H1 (cell line): ENCODE measurements at regions not wholly inside any gene's neighbourhood (a gene's known extent, or its start where the extent isn't known, plus 50 kb on each side); places are given as distances from the start of the nearest gene placed in this dataset.

ENCODE experiments used
- EGR1 ChIP-seq: IDR thresholded peaks from 2 replicates; pipeline ENCODE4 v1.6.1; 2011; ENCODE audit warnings: low read depth, low read length, borderline replicate concordance
- EP300 ChIP-seq, 2 experiments: IDR thresholded peaks; 1 replicate in 1 of 2; 2 replicates in 1 of 2; pipeline ENCODE4 v1.6.1; 2011 to 2012; ENCODE audit warnings: low read depth in 2 of 2, low read length in 2 of 2, mild to moderate bottlenecking in 2 of 2, borderline replicate concordance in 1 of 2, inconsistent platforms in 1 of 2, moderate library complexity in 1 of 2
- JUN ChIP-seq: IDR thresholded peaks from 2 replicates; pipeline ENCODE4 v1.6.1; 2011; ENCODE audit warnings: low read depth, mild to moderate bottlenecking, improper control_type of control experiment, low read length
- POU5F1 ChIP-seq: IDR thresholded peaks from 2 replicates; pipeline ENCODE4 v1.6.1; 2011; ENCODE audit warnings: low read depth, mild to moderate bottlenecking, low read length, moderate library complexity
- TF ChIP-seq, protein P1 (sequence below): fragments of 300-600 bp; sonication (generic); IDR thresholded peaks from 2 replicates; pipeline ENCODE4 v1.7.1; 2012; ENCODE audit warnings: low read length, moderate library complexity, mild to moderate bottlenecking, inconsistent platforms; ENCODE audit not compliant: insufficient replicate concordance
- TF ChIP-seq, protein P2 (sequence below), 3 experiments: IDR thresholded peaks; 1 replicate in 2 of 3; 2 replicates in 1 of 3; pipeline versions ENCODE4 v1.5.1 to v1.6.1; 2011; ENCODE audit warnings: low read length in 3 of 3, mild to moderate bottlenecking in 3 of 3, inconsistent platforms in 2 of 3, low read depth in 1 of 3, moderate library complexity in 1 of 3; ENCODE audit not compliant: insufficient read depth in 1 of 3; ENCODE audit errors: control extremely low read depth in 1 of 3

DNA sequence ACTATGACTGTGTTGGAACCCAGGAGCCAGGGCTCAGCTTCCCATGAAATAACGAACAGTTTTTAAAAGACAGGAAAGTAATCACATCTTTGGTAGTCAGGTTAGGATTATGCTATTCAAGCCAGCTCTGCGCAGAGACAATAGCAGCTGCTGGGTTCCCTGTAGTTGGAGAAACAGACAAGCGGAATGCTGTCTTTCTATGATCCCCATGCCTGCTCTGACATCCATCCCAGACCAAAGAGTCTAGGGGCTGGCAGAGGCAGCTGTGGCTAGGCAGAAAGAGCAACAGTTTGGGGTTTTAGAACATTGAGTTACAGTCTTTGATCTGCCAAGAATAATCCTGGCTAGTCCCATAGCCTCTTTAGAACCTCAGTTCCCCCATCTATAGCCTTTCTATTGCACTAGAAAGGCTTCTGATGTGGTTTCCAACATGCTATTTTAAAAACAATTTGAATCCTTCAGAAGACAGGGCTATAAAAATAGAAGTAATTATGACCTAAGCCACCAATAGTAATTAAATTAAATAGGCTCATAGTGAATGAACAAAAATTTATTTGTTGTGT, 146.8 kb downstream of the MTX2 start (continued):
- TF ChIP-seq, protein P1, sequence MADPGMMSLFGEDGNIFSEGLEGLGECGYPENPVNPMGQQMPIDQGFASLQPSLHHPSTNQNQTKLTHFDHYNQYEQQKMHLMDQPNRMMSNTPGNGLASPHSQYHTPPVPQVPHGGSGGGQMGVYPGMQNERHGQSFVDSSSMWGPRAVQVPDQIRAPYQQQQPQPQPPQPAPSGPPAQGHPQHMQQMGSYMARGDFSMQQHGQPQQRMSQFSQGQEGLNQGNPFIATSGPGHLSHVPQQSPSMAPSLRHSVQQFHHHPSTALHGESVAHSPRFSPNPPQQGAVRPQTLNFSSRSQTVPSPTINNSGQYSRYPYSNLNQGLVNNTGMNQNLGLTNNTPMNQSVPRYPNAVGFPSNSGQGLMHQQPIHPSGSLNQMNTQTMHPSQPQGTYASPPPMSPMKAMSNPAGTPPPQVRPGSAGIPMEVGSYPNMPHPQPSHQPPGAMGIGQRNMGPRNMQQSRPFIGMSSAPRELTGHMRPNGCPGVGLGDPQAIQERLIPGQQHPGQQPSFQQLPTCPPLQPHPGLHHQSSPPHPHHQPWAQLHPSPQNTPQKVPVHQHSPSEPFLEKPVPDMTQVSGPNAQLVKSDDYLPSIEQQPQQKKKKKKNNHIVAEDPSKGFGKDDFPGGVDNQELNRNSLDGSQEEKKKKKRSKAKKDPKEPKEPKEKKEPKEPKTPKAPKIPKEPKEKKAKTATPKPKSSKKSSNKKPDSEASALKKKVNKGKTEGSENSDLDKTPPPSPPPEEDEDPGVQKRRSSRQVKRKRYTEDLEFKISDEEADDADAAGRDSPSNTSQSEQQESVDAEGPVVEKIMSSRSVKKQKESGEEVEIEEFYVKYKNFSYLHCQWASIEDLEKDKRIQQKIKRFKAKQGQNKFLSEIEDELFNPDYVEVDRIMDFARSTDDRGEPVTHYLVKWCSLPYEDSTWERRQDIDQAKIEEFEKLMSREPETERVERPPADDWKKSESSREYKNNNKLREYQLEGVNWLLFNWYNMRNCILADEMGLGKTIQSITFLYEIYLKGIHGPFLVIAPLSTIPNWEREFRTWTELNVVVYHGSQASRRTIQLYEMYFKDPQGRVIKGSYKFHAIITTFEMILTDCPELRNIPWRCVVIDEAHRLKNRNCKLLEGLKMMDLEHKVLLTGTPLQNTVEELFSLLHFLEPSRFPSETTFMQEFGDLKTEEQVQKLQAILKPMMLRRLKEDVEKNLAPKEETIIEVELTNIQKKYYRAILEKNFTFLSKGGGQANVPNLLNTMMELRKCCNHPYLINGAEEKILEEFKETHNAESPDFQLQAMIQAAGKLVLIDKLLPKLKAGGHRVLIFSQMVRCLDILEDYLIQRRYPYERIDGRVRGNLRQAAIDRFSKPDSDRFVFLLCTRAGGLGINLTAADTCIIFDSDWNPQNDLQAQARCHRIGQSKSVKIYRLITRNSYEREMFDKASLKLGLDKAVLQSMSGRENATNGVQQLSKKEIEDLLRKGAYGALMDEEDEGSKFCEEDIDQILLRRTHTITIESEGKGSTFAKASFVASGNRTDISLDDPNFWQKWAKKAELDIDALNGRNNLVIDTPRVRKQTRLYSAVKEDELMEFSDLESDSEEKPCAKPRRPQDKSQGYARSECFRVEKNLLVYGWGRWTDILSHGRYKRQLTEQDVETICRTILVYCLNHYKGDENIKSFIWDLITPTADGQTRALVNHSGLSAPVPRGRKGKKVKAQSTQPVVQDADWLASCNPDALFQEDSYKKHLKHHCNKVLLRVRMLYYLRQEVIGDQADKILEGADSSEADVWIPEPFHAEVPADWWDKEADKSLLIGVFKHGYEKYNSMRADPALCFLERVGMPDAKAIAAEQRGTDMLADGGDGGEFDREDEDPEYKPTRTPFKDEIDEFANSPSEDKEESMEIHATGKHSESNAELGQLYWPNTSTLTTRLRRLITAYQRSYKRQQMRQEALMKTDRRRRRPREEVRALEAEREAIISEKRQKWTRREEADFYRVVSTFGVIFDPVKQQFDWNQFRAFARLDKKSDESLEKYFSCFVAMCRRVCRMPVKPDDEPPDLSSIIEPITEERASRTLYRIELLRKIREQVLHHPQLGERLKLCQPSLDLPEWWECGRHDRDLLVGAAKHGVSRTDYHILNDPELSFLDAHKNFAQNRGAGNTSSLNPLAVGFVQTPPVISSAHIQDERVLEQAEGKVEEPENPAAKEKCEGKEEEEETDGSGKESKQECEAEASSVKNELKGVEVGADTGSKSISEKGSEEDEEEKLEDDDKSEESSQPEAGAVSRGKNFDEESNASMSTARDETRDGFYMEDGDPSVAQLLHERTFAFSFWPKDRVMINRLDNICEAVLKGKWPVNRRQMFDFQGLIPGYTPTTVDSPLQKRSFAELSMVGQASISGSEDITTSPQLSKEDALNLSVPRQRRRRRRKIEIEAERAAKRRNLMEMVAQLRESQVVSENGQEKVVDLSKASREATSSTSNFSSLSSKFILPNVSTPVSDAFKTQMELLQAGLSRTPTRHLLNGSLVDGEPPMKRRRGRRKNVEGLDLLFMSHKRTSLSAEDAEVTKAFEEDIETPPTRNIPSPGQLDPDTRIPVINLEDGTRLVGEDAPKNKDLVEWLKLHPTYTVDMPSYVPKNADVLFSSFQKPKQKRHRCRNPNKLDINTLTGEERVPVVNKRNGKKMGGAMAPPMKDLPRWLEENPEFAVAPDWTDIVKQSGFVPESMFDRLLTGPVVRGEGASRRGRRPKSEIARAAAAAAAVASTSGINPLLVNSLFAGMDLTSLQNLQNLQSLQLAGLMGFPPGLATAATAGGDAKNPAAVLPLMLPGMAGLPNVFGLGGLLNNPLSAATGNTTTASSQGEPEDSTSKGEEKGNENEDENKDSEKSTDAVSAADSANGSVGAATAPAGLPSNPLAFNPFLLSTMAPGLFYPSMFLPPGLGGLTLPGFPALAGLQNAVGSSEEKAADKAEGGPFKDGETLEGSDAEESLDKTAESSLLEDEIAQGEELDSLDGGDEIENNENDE: no peak
- no peak for TF ChIP-seq EP300 (IDR thresholded peaks at IDR 0.05; ENCODE audit: borderline replicate concordance in 1 of 2, low read depth in 2 of 2, low read length in 2 of 2)
- TF ChIP-seq, protein P2, sequence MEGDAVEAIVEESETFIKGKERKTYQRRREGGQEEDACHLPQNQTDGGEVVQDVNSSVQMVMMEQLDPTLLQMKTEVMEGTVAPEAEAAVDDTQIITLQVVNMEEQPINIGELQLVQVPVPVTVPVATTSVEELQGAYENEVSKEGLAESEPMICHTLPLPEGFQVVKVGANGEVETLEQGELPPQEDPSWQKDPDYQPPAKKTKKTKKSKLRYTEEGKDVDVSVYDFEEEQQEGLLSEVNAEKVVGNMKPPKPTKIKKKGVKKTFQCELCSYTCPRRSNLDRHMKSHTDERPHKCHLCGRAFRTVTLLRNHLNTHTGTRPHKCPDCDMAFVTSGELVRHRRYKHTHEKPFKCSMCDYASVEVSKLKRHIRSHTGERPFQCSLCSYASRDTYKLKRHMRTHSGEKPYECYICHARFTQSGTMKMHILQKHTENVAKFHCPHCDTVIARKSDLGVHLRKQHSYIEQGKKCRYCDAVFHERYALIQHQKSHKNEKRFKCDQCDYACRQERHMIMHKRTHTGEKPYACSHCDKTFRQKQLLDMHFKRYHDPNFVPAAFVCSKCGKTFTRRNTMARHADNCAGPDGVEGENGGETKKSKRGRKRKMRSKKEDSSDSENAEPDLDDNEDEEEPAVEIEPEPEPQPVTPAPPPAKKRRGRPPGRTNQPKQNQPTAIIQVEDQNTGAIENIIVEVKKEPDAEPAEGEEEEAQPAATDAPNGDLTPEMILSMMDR (IDR thresholded peaks at IDR 0.05; ENCODE audit: control extremely low read depth in 1 of 3, insufficient read depth in 1 of 3, low read depth in 1 of 3, low read length in 3 of 3): no peak
- no peak for TF ChIP-seq JUN
- no peak for TF ChIP-seq POU5F1
- no peak for TF ChIP-seq EGR1
